AG04450 (cell line): ENCODE measurements at regions not wholly inside any gene's neighbourhood (a gene's known extent, or its start where the extent isn't known, plus 50 kb on each side); places are given as distances from the start of the nearest gene placed in this dataset.
"Not testable (repeated sequence)": the region's sequence is repeated elsewhere in the genome, so short reads cannot be mapped to it uniquely, and the experiment has no call there.

Experiments used
- CTCF ChIA-PET: fragments of 300-600, 350-600 bp; formaldehyde crosslinking; extraction: SDS; loops from one replicate; lab custom pipeline; 2022; ENCODE audit warnings: antibody characterized with exemption, inconsistent platforms; lab: Charles Lee
- POLR2A ChIA-PET: fragments of 350-600 bp; formaldehyde crosslinking; extraction: SDS; loops from one replicate; lab custom pipeline; 2021; ENCODE audit warnings: antibody characterized with exemption, inconsistent platforms; lab: Yijun Ruan, JAX
- DNase-seq: peaks from one replicate; pipeline ENCODE4 v3.0.0-alpha.2; 2011; ENCODE audit warnings: low read depth, low spot score
- H3K27ac ChIP-seq: one replicate; pipeline ENCODE4 v1.5.1; 2012; ENCODE audit warnings: low read depth, low read length, control low read depth
- H3K27me3 ChIP-seq: one replicate; pipeline ENCODE4 v1.6.0; 2012; ENCODE audit warnings: low read length; ENCODE audit not compliant: control insufficient read depth, insufficient read depth
- H3K4me3 ChIP-seq: 2 replicates; pipeline ENCODE4 v1.5.1; 2011; ENCODE audit warnings: mild to moderate bottlenecking, low read depth, low read length, control low read depth
- H3K9me3 ChIP-seq: 2 replicates; pipeline ENCODE4 v1.5.1; 2012; ENCODE audit warnings: low read length; ENCODE audit not compliant: control insufficient read depth, insufficient read depth
- CTCF ChIP-seq: IDR thresholded peaks from 2 replicates; pipeline ENCODE4 v1.5.1; 2011; ENCODE audit warnings: low read depth, low read length, control low read depth, inconsistent platforms

GRCh38 chr1:244305776-244306341 is 145.8 kb downstream of the ADSS2 start:
- ChIA-PET CTCF (no interaction called here), POLR2A (no interaction called here)
- TF ChIP-seq CTCF: no peak
- H3K27ac ChIP-seq: no peak overlapping the region
- H3K4me3 ChIP-seq: no peak overlapping the region
- 0 out of 2 replicates have a peak, but pooled peaks cover 4% of the 10 kb centered on the region for H3K9me3 ChIP-seq
- no peak for DNase-seq
- no peaks in the 10 kb centered on the region for H3K27me3 ChIP-seq

- 0 out of 2 replicates have a peak, but pooled peaks cover 4% of the 10 kb centered on the region for H3K9me3 ChIP-seq
- TF ChIP-seq CTCF: no peak
- H3K27ac ChIP-seq: no peak overlapping the region
- ChIA-PET POLR2A (no interaction called here), CTCF (no interaction called here)
- H3K4me3 ChIP-seq: no peak overlapping the region
- no peaks in the 10 kb centered on the region for H3K27me3 ChIP-seq
- DNase-seq: no peak
Observed at GRCh38 chr1:244306544-244306943, 145.2 kb downstream of the ADSS2 start.

DNA sequence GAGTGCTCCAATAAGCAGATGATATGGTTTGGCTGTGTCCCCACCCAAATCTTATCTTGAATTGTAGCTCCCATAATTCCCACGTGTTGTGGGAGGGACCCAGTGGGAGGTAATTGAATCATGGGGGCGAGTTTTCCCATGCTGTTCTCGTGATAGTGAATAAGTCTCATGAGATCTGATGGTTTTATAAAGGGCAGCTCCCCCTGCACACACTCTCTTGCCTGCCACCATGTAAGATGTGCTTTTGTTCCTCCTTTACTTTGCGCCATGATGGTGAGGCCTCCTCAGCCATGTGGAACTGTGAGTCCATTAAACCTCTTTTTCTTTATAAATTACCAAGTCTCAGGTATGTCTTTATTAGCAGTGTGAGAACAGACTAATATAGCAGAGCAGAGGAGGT is 142.5 kb downstream of the ADSS2 start:
- DNase-seq, POLR2A ChIA-PET, H3K9me3 ChIP-seq, H3K4me3 ChIP-seq, H3K27ac ChIP-seq, H3K27me3 ChIP-seq: not testable (repeated sequence)
- CTCF ChIA-PET: interaction anchor here (4.5 kb wide), 1 partner anchor 9 kb away, joined by 34 read pairs; no protein-coding TSS in a partner anchor

DNA sequence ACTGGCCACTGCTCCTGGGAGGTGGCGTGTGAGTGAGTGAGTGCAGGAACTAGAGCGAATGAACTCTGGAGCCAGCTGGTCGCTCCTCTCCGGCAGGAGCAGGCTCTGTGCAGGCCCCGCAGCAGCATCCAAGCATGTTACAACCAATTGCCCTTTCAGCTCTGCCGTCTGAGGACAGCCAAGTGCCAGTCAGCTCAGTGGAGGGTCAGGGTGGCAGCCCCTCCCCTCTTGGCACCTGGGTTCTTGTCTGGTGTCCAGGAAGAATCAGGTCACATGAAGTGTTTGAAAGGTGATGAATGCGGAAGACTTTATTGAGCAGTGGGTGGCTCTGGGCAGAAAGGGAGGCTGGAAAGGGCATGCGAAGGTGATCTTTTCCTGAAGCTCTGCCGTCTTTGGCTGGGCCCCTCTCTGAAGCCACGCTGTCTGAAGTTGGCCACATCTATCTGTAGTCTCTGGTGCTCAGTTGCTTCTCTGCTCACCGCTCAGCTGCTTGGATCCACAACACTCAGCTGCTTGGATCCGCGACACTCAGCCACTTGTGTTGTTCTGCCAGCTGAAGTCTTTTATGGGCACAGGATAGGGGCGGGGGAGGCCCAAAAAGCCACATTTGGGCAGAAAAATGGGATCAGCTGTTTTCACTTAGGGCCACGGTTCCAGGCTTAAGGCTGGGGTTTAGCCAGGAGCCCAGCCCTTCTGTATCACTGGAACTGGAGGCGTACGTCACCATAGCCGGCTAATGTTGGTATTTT is 139.8 kb downstream of the ADSS2 start:
- ChIA-PET CTCF (interaction anchor here (4.5 kb wide), 1 partner anchor 12 kb away, joined by 34 read pairs; no protein-coding TSS in a partner anchor), POLR2A (no interaction called here)
- DNase-seq: no peak

DNA sequence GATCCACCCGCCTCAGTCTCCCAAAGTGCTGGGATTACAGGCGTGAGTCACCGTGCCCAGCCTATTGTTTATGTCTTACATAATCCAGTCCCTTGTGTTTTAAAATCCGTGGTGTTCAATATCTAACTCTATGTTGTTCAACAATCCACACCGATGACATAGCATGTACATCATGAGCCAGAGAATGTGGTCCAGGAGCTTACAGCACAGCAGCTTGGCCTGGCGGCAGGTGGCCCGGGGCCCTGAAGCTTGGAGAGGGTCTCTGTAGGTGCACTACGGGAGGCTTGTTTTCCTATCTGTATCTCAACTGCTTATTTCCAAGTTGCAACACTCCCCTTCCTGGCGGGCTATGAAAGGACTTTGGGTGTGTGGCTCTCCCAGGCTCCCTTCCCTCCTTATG is 138.4 kb downstream of the ADSS2 start:
- no peak for TF ChIP-seq CTCF
- Histone ChIP-seq H3K4me3 (no peak overlapping the region), H3K27me3 (no peaks in the 10 kb centered on the region), H3K9me3 (no peaks in the 10 kb centered on the region), H3K27ac (no peak overlapping the region)
- CTCF ChIA-PET: interaction anchor here (0.6 kb wide), 1 partner anchor 568 kb away, joined by 3 read pairs; no protein-coding TSS in a partner anchor
- POLR2A ChIA-PET: no interaction called here
- DNase-seq: no peak

More for the DNA sequence above, 139.8 kb downstream of the ADSS2 start:
- no peak overlapping the region for H3K27ac ChIP-seq
- H3K9me3 ChIP-seq: no peaks in the 10 kb centered on the region
- TF ChIP-seq CTCF: no peak
- no peak overlapping the region for H3K4me3 ChIP-seq
- no peaks in the 10 kb centered on the region for H3K27me3 ChIP-seq
